Activated CD4-positive, alpha-beta T cell treated with anti-CD3 and anti-CD28 coated beads, Interleukin-2, amount 10 ng/mL, durations not matched to agents 24 days and 14 days (primary cell): ENCODE measurements at regions not wholly inside any gene's neighbourhood (a gene's known extent, or its start where the extent isn't known, plus 50 kb on each side); places are given as distances from the start of the nearest gene placed in this dataset.

Experiments
- DNase-seq: peaks from one replicate; pipeline ENCODE4 v3.0.0; 2022
- H3K27ac Mint-ChIP-seq: one replicate; pipeline ENCODE4 v1.8.0; 2022; ENCODE audit warnings: mild to moderate bottlenecking, mixed read lengths
- H3K27me3 Mint-ChIP-seq: one replicate; pipeline ENCODE4 v1.8.0; 2022; ENCODE audit warnings: mixed read lengths
- H3K36me3 Mint-ChIP-seq: one replicate; pipeline ENCODE4 v1.8.0; 2022; ENCODE audit warnings: low read depth, mild to moderate bottlenecking, mixed read lengths
- H3K4me1 Mint-ChIP-seq: one replicate; pipeline ENCODE4 v1.8.0; 2021; ENCODE audit warnings: mixed read lengths
- H3K4me3 Mint-ChIP-seq: one replicate; pipeline ENCODE4 v1.8.0; 2022; ENCODE audit warnings: mild to moderate bottlenecking, moderate library complexity, mixed read lengths
- H3K9me3 Mint-ChIP-seq: one replicate; pipeline ENCODE4 v1.8.0; 2021; ENCODE audit warnings: mixed read lengths
- intact Hi-C: fragments of 100-400 bp; cut with micrococcal nuclease; formaldehyde crosslinking; loops from one replicate; pipeline ENCODE4 v1.15.1; 2023

- DNase-seq = no peak
- intact Hi-C loops = no loop called here
- Mint-ChIP-seq H3K4me1 (no peaks in the 10 kb centered on the region), H3K4me3 (no peak overlapping the region), H3K9me3 (no peaks in the 10 kb centered on the region), H3K36me3 (no peaks in the 10 kb centered on the region), H3K27me3 (no peaks in the 10 kb centered on the region), H3K27ac (no peak overlapping the region)
These were observed 241.5 kb upstream of the SP8 start for GRCh38 chr7:21028186-21028585.

GRCh38 chr7:21028599-21028998 is 241.9 kb upstream of the SP8 start:
- Mint-ChIP-seq H3K27me3 (no peaks in the 10 kb centered on the region), H3K36me3 (no peaks in the 10 kb centered on the region)
- intact Hi-C loops = no loop called here

GRCh38 chr7:21029006-21029405 is 242.3 kb upstream of the SP8 start:
- H3K4me3 Mint-ChIP-seq = no peak overlapping the region
- DNase-seq = no peak
- H3K4me1 Mint-ChIP-seq = no peaks in the 10 kb centered on the region
- no peaks in the 10 kb centered on the region for H3K9me3 Mint-ChIP-seq
- H3K36me3 Mint-ChIP-seq = no peaks in the 10 kb centered on the region
- H3K27ac Mint-ChIP-seq = no peak overlapping the region
- H3K27me3 Mint-ChIP-seq = no peaks in the 10 kb centered on the region
- intact Hi-C loops = no loop called here

More at GRCh38 chr7:21028599-21028998, 241.9 kb upstream of the SP8 start:
- DNase-seq = no peak
- Mint-ChIP-seq H3K4me1 (no peaks in the 10 kb centered on the region), H3K27ac (no peak overlapping the region), H3K9me3 (no peaks in the 10 kb centered on the region), H3K4me3 (no peak overlapping the region)

- Mint-ChIP-seq H3K27ac (no peak overlapping the region), H3K4me1 (no peaks in the 10 kb centered on the region), H3K4me3 (no peak overlapping the region), H3K27me3 (no peaks in the 10 kb centered on the region), H3K9me3 (no peaks in the 10 kb centered on the region), H3K36me3 (no peaks in the 10 kb centered on the region)
- no peak for DNase-seq
- intact Hi-C loops = no loop called here
These were observed 243.7 kb upstream of the SP8 start for GRCh38 chr7:21030237-21030871.

DNA sequence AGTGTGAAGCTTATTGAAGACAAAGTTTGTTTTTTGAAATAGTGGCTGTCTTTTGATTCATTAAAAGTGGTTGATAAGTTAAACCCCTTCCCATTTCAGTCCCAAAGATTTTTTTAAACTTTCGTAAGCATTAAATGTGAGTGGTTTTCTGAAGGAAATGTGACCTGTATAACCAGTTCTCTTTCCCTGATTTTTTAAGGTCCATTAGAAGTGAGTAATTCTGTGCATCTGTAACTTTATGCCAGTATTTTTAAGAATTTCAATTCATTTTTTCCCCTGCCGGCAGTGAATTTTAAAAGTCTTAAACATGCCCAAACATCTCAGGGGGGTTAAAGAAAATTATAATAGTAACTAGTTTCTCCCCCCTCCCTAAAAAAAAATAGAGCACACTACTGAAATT is 254.6 kb upstream of the SP8 start:
- no peaks in the 10 kb centered on the region for H3K9me3 Mint-ChIP-seq
- no peaks in the 10 kb centered on the region for H3K27me3 Mint-ChIP-seq
- intact Hi-C loops = no loop called here
- no peak for DNase-seq
- no peaks in the 10 kb centered on the region for H3K4me1 Mint-ChIP-seq
- no peaks in the 10 kb centered on the region for H3K36me3 Mint-ChIP-seq
- H3K27ac Mint-ChIP-seq = no peak overlapping the region
- H3K4me3 Mint-ChIP-seq = no peak overlapping the region

DNA sequence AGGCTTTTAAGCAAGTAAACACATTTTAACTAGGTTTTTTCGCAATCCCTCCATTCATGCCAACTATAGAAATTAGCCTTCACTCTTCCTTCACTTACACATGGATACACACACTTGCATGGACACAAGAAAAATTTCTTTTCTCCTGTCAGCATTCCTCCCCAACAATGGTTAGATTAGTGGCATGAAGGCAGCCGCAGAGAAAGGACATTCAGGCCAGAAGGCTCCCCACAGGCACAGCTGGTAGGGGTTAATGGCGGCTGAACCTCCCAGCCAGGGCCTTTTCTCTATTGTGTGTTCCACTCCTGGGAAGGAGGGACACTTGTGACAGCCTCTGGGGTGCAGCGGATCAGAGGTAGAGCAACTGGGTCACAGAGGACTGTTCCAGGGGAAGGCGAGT is 255.0 kb upstream of the SP8 start:
- Mint-ChIP-seq H3K36me3 (no peaks in the 10 kb centered on the region), H3K4me1 (no peaks in the 10 kb centered on the region), H3K9me3 (no peaks in the 10 kb centered on the region), H3K27ac (no peak overlapping the region), H3K27me3 (no peaks in the 10 kb centered on the region), H3K4me3 (no peak overlapping the region)
- DNase-seq = no peak
- intact Hi-C loops = no loop called here

GRCh38 chr7:21044384-21044783 is 257.7 kb upstream of the SP8 start:
- intact Hi-C loops = no loop called here
- DNase-seq = no peak
- Mint-ChIP-seq H3K4me3 (no peak overlapping the region), H3K9me3 (no peaks in the 10 kb centered on the region), H3K4me1 (no peaks in the 10 kb centered on the region), H3K36me3 (no peaks in the 10 kb centered on the region), H3K27ac (no peak overlapping the region), H3K27me3 (no peaks in the 10 kb centered on the region)

DNA sequence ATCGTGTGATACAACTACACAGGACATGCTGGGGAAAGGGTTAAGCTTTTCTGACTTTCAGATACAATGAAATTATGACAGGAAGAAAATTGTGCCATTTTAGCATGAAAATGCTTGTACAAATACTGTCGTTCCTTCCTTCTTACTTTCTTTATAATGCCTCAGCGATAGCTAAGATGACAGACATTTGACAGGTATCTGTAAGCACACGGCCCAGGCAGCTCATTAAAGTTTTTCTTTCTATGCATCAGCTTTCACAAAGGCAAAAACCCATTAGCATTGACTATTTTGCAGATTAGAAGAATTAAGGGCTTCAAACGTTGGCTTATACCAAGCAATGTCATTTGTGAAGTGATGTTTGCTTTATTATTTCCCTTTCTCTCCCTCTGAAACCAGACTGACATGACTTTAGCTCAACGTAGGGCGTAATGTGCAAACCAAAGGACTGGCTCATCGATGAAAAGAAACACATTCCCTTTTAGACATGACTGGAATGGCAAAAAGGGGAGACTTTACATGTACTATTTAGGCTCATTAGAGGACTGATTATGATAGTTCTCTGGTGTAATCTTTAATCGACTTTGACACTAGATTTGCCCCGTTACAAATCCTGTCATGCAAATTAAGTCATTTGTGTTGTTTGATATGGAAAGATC is 258.4 kb upstream of the SP8 start:
- Mint-ChIP-seq H3K27me3 (no peaks in the 10 kb centered on the region), H3K4me1 (no peaks in the 10 kb centered on the region), H3K9me3 (no peaks in the 10 kb centered on the region), H3K36me3 (no peaks in the 10 kb centered on the region), H3K27ac (no peak overlapping the region), H3K4me3 (no peak overlapping the region)
- intact Hi-C loops = no loop called here
- DNase-seq = no peak

DNA sequence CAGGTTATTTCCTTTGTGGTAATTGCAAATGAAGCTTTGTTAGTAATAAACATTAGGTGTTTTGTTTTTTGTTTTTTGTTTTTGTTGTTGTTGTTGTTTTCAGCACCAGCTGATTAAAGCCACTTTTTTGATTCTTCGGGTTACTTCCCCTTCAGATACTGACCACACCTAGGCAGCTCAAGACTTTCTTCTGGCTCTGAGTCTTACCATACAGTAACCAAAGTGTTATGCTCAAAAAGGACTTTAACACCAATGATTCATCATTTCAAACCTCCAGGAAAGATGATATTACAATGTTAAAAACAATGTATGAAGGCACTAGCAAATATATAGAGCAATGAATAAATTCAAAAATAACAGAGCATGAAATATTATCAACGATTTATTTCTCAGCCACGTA is 265.2 kb upstream of the SP8 start:
- Mint-ChIP-seq H3K27ac (no peak overlapping the region), H3K27me3 (no peaks in the 10 kb centered on the region), H3K9me3 (no peaks in the 10 kb centered on the region), H3K4me3 (no peak overlapping the region), H3K36me3 (no peaks in the 10 kb centered on the region), H3K4me1 (no peaks in the 10 kb centered on the region)
- intact Hi-C loops = no loop called here
- no peak for DNase-seq

DNA sequence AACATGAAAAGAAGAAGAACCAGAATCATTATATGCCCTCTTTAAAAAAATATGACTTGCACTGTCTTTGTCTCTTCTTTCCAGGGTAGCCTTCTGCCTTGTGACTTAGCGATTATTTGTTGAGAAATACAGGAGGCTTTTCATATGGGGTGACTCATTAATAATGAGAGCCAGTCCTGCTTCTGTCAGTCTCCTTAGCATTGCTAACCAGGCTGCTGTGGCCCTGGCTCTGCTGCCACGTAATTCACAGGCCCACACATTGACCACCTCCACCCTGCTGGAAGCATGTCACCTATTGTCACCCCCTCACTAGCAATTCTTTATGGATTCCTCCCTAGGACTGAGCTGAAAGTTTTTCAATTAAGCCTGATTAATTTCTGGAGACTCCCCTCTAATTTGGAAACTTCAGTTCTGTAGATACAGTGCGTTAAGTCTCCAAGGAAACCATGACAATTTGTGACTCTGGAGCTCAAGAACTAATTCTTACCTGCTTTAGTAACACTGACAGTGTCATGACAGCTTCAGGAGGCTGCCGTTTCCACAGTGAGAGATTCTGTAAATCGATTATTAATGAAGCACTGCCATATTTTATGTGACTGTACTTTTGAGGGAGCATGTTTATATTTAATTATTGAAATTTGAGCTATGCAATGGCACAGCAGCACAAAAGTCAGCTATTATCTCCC is 267.9 kb upstream of the SP8 start:
- Mint-ChIP-seq H3K27ac (no peak overlapping the region), H3K9me3 (no peaks in the 10 kb centered on the region), H3K27me3 (no peaks in the 10 kb centered on the region), H3K4me3 (no peak overlapping the region), H3K4me1 (no peaks in the 10 kb centered on the region), H3K36me3 (no peaks in the 10 kb centered on the region)
- no peak for DNase-seq
- intact Hi-C loops = no loop called here

DNA sequence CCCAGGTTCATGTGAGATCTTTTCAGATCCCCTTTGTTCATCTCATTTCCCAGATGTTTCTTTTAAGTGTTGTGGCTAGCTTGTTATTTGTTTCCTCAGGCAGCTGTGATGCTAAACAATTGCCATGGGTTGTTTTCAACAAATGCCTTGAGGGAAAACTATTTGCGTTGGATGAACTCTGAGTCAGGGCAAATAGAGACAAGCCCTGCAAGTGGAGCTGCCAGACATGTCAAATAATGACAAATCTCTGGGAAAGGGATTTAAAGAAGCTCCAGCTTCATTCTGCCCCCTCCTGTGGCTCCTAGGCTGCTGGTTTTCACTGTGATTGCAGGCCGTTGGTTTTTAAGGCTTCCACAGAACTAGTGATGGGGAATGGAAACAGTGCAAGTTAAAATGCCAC is 272.4 kb upstream of the SP8 start:
- Mint-ChIP-seq H3K4me1 (no peaks in the 10 kb centered on the region), H3K27me3 (no peaks in the 10 kb centered on the region), H3K4me3 (no peak overlapping the region), H3K9me3 (no peaks in the 10 kb centered on the region), H3K27ac (no peak overlapping the region), H3K36me3 (no peaks in the 10 kb centered on the region)
- DNase-seq = no peak
- intact Hi-C loops = no loop called here

- peaks cover 3% of the 10 kb centered on the region for H3K27me3 Mint-ChIP-seq
- H3K4me1 Mint-ChIP-seq = no peaks in the 10 kb centered on the region
- no peaks in the 10 kb centered on the region for H3K36me3 Mint-ChIP-seq
- H3K4me3 Mint-ChIP-seq = no peak overlapping the region
- intact Hi-C loops = loop anchor here (10.0 kb wide), 1 partner anchor 62 kb away; no protein-coding TSS in a partner anchor
- H3K9me3 Mint-ChIP-seq = no peaks in the 10 kb centered on the region
- no peak for DNase-seq
- no peak overlapping the region for H3K27ac Mint-ChIP-seq
These were observed 276.4 kb upstream of the SP8 start for GRCh38 chr7:21063106-21063505.

- DNase-seq = no peak
- H3K27ac Mint-ChIP-seq = no peak overlapping the region
- no peaks in the 10 kb centered on the region for H3K36me3 Mint-ChIP-seq
- H3K4me3 Mint-ChIP-seq = no peak overlapping the region
- intact Hi-C loops = loop anchor here (10.0 kb wide), 1 partner anchor 60 kb away; no protein-coding TSS in a partner anchor
- H3K27me3 Mint-ChIP-seq = peaks cover 3% of the 10 kb centered on the region
- no peaks in the 10 kb centered on the region for H3K4me1 Mint-ChIP-seq
- H3K9me3 Mint-ChIP-seq = no peaks in the 10 kb centered on the region
These were observed 278.3 kb upstream of the SP8 start for GRCh38 chr7:21064698-21065648.
